ENCODE measurements at regions not wholly inside any gene's neighbourhood (a gene's known extent, or its start where the extent isn't known, plus 50 kb on each side); places are given as distances from the start of the nearest gene placed in this dataset.

GRCh38 chr19:28670836-28671235 lies 542.1 kb downstream of the UQCRFS1 start:
- Histone ChIP-seq H3K9me3 (ENCODE audit: insufficient read depth, low read length) (peaks cover 31% of the 10 kb centered on the region), H3K4me1 (ENCODE audit: insufficient read depth, insufficient read length) (no peaks in the 10 kb centered on the region), H3K27me3 (ENCODE audit: insufficient read depth, insufficient read length) (no peaks in the 10 kb centered on the region), H3K4me3 (ENCODE audit: insufficient read length, low read depth) (no peak overlapping the region), H3K36me3 (ENCODE audit: insufficient read depth, insufficient read length, low read length) (no peaks in the 10 kb centered on the region), H3K9ac (ENCODE audit: insufficient read length, low read depth) (no peak overlapping the region)
- no peak for TF ChIP-seq SUZ12 (IDR thresholded peaks at IDR 0.05; ENCODE audit: extremely low read depth, insufficient read depth, insufficient read length)
- TF ChIP-seq YY1 (IDR thresholded peaks at IDR 0.05; ENCODE audit: insufficient read depth, insufficient read length): no peak
- no peak for TF ChIP-seq ZNF274 (IDR thresholded peaks at IDR 0.05; ENCODE audit: low read depth, low read length)
- DNase-seq (ENCODE audit: low read depth, low spot score): no peak

- Histone ChIP-seq H3K4me1 (ENCODE audit: insufficient read depth, insufficient read length) (no peaks in the 10 kb centered on the region), H3K4me3 (ENCODE audit: insufficient read length, low read depth) (no peak overlapping the region), H3K27me3 (ENCODE audit: insufficient read depth, insufficient read length) (no peaks in the 10 kb centered on the region), H3K36me3 (ENCODE audit: insufficient read depth, insufficient read length, low read length) (no peaks in the 10 kb centered on the region), H3K9ac (ENCODE audit: insufficient read length, low read depth) (no peak overlapping the region), H3K9me3 (ENCODE audit: insufficient read depth, low read length) (peaks cover 31% of the 10 kb centered on the region)
- TF ChIP-seq ZNF274 (IDR thresholded peaks at IDR 0.05; ENCODE audit: low read depth, low read length) (no peak), SUZ12 (IDR thresholded peaks at IDR 0.05; ENCODE audit: extremely low read depth, insufficient read depth, insufficient read length) (no peak), YY1 (IDR thresholded peaks at IDR 0.05; ENCODE audit: insufficient read depth, insufficient read length) (no peak)
- DNase-seq (ENCODE audit: low read depth, low spot score): no peak
Observed at GRCh38 chr19:28669804-28670203, 543.1 kb downstream of the UQCRFS1 start.

GRCh38 chr19:28667348-28667977 lies 545.5 kb downstream of the UQCRFS1 start:
- Histone ChIP-seq H3K36me3 (ENCODE audit: insufficient read depth, insufficient read length, low read length) (no peaks in the 10 kb centered on the region), H3K4me3 (ENCODE audit: insufficient read length, low read depth) (no peak overlapping the region), H3K27me3 (ENCODE audit: insufficient read depth, insufficient read length) (no peaks in the 10 kb centered on the region), H3K9ac (ENCODE audit: insufficient read length, low read depth) (no peak overlapping the region), H3K4me1 (ENCODE audit: insufficient read depth, insufficient read length) (no peaks in the 10 kb centered on the region), H3K9me3 (ENCODE audit: insufficient read depth, low read length) (peaks cover 31% of the 10 kb centered on the region)
- no peak for DNase-seq (ENCODE audit: low read depth, low spot score)
- TF ChIP-seq YY1 (IDR thresholded peaks at IDR 0.05; ENCODE audit: insufficient read depth, insufficient read length) (no peak), ZNF274 (IDR thresholded peaks at IDR 0.05; ENCODE audit: low read depth, low read length) (no peak), SUZ12 (IDR thresholded peaks at IDR 0.05; ENCODE audit: extremely low read depth, insufficient read depth, insufficient read length) (no peak)

- DNase-seq (ENCODE audit: low read depth, low spot score): no peak
- peaks cover 32% of the 10 kb centered on the region for H3K9me3 ChIP-seq (ENCODE audit: insufficient read depth, low read length)
- TF ChIP-seq ZNF274 (IDR thresholded peaks at IDR 0.05; ENCODE audit: low read depth, low read length): no peak
- no peak for TF ChIP-seq SUZ12 (IDR thresholded peaks at IDR 0.05; ENCODE audit: extremely low read depth, insufficient read depth, insufficient read length)
- no peak for TF ChIP-seq YY1 (IDR thresholded peaks at IDR 0.05; ENCODE audit: insufficient read depth, insufficient read length)
- H3K4me3 ChIP-seq (ENCODE audit: insufficient read length, low read depth): no peak overlapping the region
- no peaks in the 10 kb centered on the region for H3K36me3 ChIP-seq (ENCODE audit: insufficient read depth, insufficient read length, low read length)
- H3K9ac ChIP-seq (ENCODE audit: insufficient read length, low read depth): no peak overlapping the region
- no peaks in the 10 kb centered on the region for H3K27me3 ChIP-seq (ENCODE audit: insufficient read depth, insufficient read length)
- H3K4me1 ChIP-seq (ENCODE audit: insufficient read depth, insufficient read length): no peaks in the 10 kb centered on the region
Observed at GRCh38 chr19:28665748-28666147, 547.2 kb downstream of the UQCRFS1 start.

GRCh38 chr19:28656644-28657043 lies 556.3 kb downstream of the UQCRFS1 start:
- TF ChIP-seq SUZ12 (IDR thresholded peaks at IDR 0.05; ENCODE audit: extremely low read depth, insufficient read depth, insufficient read length): no peak
- no peak for TF ChIP-seq ZNF274 (IDR thresholded peaks at IDR 0.05; ENCODE audit: low read depth, low read length)
- no peak for TF ChIP-seq YY1 (IDR thresholded peaks at IDR 0.05; ENCODE audit: insufficient read depth, insufficient read length)
- no peak for DNase-seq (ENCODE audit: low read depth, low spot score)
- peaks cover 9% of the 10 kb centered on the region for H3K36me3 ChIP-seq (ENCODE audit: insufficient read depth, insufficient read length, low read length)
- H3K4me3 ChIP-seq (ENCODE audit: insufficient read length, low read depth): no peak overlapping the region
- no peaks in the 10 kb centered on the region for H3K27me3 ChIP-seq (ENCODE audit: insufficient read depth, insufficient read length)
- H3K4me1 ChIP-seq (ENCODE audit: insufficient read depth, insufficient read length): peaks cover 8% of the 10 kb centered on the region
- peaks cover 17% of the 10 kb centered on the region; the same call in 1 of the 2 replicates for H3K9me3 ChIP-seq (ENCODE audit: insufficient read depth, low read length)
- no peak overlapping the region for H3K9ac ChIP-seq (ENCODE audit: insufficient read length, low read depth)

GRCh38 chr19:28655054-28655453 lies 557.9 kb downstream of the UQCRFS1 start:
- Histone ChIP-seq H3K9ac (ENCODE audit: insufficient read length, low read depth) (no peak overlapping the region), H3K27me3 (ENCODE audit: insufficient read depth, insufficient read length) (no peaks in the 10 kb centered on the region), H3K4me3 (ENCODE audit: insufficient read length, low read depth) (no peak overlapping the region), H3K9me3 (ENCODE audit: insufficient read depth, low read length) (peaks cover 12% of the 10 kb centered on the region; the same call in 1 of the 2 replicates), H3K36me3 (ENCODE audit: insufficient read depth, insufficient read length, low read length) (peaks cover 9% of the 10 kb centered on the region), H3K4me1 (ENCODE audit: insufficient read depth, insufficient read length) (peaks cover 8% of the 10 kb centered on the region)
- TF ChIP-seq SUZ12 (IDR thresholded peaks at IDR 0.05; ENCODE audit: extremely low read depth, insufficient read depth, insufficient read length) (no peak), ZNF274 (IDR thresholded peaks at IDR 0.05; ENCODE audit: low read depth, low read length) (no peak), YY1 (IDR thresholded peaks at IDR 0.05; ENCODE audit: insufficient read depth, insufficient read length) (no peak)
- DNase-seq (ENCODE audit: low read depth, low spot score): no peak

- H3K9ac ChIP-seq (ENCODE audit: insufficient read length, low read depth): no peak overlapping the region
- H3K4me1 ChIP-seq (ENCODE audit: insufficient read depth, insufficient read length): peaks cover 8% of the 10 kb centered on the region
- DNase-seq (ENCODE audit: low read depth, low spot score): no peak
- H3K27me3 ChIP-seq (ENCODE audit: insufficient read depth, insufficient read length): no peaks in the 10 kb centered on the region
- no peak overlapping the region for H3K4me3 ChIP-seq (ENCODE audit: insufficient read length, low read depth)
- H3K9me3 ChIP-seq (ENCODE audit: insufficient read depth, low read length): peaks cover 12% of the 10 kb centered on the region; the same call in 1 of the 2 replicates
- peaks cover 9% of the 10 kb centered on the region for H3K36me3 ChIP-seq (ENCODE audit: insufficient read depth, insufficient read length, low read length)
- TF ChIP-seq YY1 (IDR thresholded peaks at IDR 0.05; ENCODE audit: insufficient read depth, insufficient read length): no peak
Observed at GRCh38 chr19:28652765-28653164, 560.2 kb downstream of the UQCRFS1 start.

Measured in NT2/D1 (cell line).